DOHH2 (cell line): ENCODE measurements at regions not wholly inside any gene's neighbourhood (a gene's known extent, or its start where the extent isn't known, plus 50 kb on each side); places are given as distances from the start of the nearest gene placed in this dataset.

Source experiments
- EZH2phosphoT487 ChIP-seq: fragments of 200-600 bp; sonication (generic); IDR thresholded peaks from 2 replicates; pipeline ENCODE4 v1.6.1; 2017; ENCODE audit warnings: borderline replicate concordance, mild to moderate bottlenecking, antibody characterized with exemption, low read length, moderate library complexity, mixed read lengths
- TF ChIP-seq, protein P1 (sequence below): fragments of 200-600 bp; sonication (generic); IDR thresholded peaks from one replicate; pipeline ENCODE4 v1.5.1; 2014; ENCODE audit warnings: antibody characterized with exemption, mild to moderate bottlenecking, low read depth, low read length; ENCODE audit not compliant: poor library complexity, severe bottlenecking

DNA sequence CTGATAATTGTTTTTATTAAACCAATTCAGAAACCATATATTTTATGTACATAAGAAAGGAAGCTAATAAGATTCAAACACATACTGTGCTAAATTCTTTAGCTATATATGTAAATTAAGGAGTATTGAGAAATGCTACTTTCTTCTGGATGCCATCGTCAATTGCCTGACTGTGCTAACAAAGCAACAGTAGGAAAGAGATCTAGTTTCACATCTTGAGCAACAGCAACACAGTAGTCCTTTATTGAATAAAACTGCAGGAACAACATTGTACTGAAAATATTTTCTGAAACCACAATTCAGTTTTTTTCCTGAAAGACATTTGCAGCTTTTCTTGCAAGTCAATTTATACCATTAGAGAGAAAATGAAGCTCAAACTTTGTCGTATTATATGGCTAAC is 1404.9 kb upstream of the SLC39A10 start:
- TF ChIP-seq, protein P1, sequence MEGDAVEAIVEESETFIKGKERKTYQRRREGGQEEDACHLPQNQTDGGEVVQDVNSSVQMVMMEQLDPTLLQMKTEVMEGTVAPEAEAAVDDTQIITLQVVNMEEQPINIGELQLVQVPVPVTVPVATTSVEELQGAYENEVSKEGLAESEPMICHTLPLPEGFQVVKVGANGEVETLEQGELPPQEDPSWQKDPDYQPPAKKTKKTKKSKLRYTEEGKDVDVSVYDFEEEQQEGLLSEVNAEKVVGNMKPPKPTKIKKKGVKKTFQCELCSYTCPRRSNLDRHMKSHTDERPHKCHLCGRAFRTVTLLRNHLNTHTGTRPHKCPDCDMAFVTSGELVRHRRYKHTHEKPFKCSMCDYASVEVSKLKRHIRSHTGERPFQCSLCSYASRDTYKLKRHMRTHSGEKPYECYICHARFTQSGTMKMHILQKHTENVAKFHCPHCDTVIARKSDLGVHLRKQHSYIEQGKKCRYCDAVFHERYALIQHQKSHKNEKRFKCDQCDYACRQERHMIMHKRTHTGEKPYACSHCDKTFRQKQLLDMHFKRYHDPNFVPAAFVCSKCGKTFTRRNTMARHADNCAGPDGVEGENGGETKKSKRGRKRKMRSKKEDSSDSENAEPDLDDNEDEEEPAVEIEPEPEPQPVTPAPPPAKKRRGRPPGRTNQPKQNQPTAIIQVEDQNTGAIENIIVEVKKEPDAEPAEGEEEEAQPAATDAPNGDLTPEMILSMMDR = no peak
- no peak for TF ChIP-seq EZH2phosphoT487
